Fibroblast of lung (primary cell): ENCODE measurements at regions not wholly inside any gene's neighbourhood (a gene's known extent, or its start where the extent isn't known, plus 50 kb on each side); places are given as distances from the start of the nearest gene placed in this dataset.

Experiments
- CTCF ChIP-seq, 2 donors: IDR thresholded peaks in 1 of 2; conservative IDR thresholded peaks in 1 of 2; 1 replicate in 1 of 2; 2 replicates in 1 of 2; pipeline ENCODE4 v1.5.1; 2011 to 2012; ENCODE audit warnings: low read length in 2 of 2, control low read depth in 1 of 2, inconsistent platforms in 1 of 2, low read depth in 1 of 2, mild to moderate bottlenecking in 1 of 2
- EZH2 ChIP-seq: IDR thresholded peaks from 2 replicates; pipeline ENCODE4 v1.5.1; 2012; ENCODE audit warnings: low read length, control low read depth, mild to moderate bottlenecking; ENCODE audit errors: missing control alignments

GRCh38 chr15:100722551-100723314 is 120.3 kb downstream of the ASB7 start:
- no peak for TF ChIP-seq CTCF (conservative IDR thresholded peaks at IDR 0.05 in 1 of 2, IDR thresholded peaks at IDR 0.05 in 1 of 2; ENCODE audit: low read depth in 1 of 2, low read length in 2 of 2)
- no peak for TF ChIP-seq EZH2
